Stimulated activated CD8-positive, alpha-beta memory T cell treated with anti-CD3 and anti-CD28 coated beads, Interleukin-4, amount 100 ng/mL, for 24 hours (primary cell): ENCODE measurements at regions not wholly inside any gene's neighbourhood (a gene's known extent, or its start where the extent isn't known, plus 50 kb on each side); places are given as distances from the start of the nearest gene placed in this dataset.

ENCODE experiments used
- DNase-seq: peaks from one replicate; pipeline ENCODE4 v3.0.0-alpha.2; 2020; ENCODE audit warnings: low read depth

DNA sequence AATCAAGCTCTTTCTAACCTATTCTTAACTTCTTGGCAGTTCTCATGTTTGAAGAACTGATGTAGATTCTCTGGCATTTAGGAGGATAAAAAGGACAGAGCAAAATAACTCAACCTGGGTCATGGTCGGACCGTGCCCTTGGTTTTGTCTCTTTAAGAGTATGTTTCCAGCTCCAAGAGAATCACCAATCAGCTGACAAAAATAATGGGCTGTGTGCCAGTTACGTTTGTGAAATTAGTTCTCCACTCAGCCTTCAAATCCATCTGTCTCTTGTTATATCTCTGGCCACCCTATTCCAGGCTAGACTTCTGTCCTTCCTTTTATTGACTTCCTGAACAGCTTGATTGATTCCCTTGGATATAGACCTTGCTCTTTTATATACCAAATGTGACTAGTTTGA, 225.7 kb downstream of the EPHA4 start:
- DNase-seq = no peak

DNA sequence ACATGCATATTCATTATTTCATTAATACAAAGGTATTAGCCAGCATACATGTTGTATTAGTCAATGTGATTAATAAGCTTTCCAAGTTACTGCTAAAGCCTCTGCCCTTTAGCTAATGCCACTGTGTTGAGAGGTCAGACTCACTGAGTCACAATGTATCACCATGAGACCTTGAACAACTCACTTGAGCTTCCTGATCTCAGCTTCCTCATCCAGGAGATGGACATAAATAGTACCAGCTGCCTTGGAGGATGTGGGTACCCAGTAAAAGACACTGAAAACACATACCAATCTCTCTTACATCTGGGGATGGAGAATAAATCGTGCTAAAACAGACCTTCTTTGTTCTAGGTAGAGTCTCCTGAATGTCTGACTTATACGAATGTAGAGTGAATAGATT, 224.6 kb downstream of the EPHA4 start:
- DNase-seq = no peak

DNA sequence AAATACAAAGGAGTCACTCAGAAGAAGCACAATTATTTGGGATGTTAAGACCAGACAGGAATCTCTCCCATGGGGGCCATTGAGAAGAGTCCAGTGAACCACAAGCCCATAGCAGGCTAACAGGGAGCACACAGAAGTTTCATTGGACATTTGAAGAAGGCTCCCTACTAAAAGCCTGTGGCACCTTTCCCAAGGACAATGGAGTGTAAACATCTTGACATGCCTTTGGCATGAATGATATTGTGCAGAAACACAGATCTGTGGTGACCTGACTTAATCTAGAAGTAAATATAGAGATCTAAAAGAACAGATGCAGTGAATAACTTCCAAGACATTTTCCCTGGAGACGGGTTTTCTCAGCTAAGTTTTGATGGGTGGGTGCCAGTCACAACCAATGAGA, 221.5 kb downstream of the EPHA4 start:
- no peak for DNase-seq

DNA sequence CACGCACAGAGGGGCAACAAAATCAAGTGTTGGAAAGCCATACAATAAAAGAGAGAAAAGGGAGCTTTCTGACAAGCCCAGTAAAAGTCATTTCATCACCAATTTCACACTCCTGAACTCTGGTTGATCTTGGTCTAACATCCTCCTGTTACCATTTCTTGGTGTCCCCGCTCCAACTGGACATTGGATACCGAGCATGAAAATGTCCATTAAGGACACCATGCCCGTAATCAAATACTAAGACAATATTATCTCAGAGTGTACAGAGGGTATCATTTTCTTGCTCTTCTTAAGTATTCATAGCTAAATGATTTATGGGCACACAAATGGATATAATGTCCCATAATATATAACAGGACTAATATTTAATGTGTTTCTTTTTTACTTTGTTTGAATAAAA, 218.9 kb downstream of the EPHA4 start:
- no peak for DNase-seq

DNA sequence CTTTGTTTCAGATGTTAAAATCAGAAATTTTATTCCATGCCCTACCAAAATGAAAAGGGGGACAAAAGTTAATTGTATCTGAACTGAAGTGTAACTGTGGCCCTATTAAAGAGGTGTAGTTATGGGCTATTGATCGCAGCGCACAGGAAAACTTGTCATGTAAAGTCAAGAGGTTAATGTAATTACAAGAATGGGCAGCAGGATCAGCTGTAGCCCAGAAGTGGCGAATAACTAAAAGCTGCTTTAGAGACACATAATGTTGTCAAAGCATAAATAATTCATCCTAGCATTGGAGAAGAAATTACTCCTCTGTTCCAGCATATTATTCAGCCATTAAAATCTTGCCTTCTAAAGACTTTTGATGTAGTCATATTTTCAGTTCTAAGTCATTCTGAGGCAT, 211.8 kb downstream of the EPHA4 start:
- no peak for DNase-seq

DNA sequence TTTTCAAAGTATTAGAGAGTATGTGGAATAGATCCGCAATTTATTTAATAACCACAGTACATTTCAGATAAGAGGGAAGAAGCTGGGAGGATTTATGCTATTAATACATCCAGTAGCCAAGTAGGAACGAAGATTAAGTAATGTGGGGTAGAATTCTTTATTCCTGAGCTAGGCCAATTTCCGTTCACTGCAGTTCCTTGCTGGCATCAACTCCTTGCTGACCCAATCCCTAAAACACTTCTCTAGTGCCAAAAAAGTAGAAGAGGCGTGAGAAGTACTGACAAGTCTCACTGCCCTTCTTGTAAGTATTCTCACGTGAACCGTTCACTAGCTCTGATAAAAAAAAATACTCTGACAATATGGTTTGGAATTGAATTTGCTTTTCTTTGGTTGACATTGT, 211.4 kb downstream of the EPHA4 start:
- DNase-seq = no peak

DNA sequence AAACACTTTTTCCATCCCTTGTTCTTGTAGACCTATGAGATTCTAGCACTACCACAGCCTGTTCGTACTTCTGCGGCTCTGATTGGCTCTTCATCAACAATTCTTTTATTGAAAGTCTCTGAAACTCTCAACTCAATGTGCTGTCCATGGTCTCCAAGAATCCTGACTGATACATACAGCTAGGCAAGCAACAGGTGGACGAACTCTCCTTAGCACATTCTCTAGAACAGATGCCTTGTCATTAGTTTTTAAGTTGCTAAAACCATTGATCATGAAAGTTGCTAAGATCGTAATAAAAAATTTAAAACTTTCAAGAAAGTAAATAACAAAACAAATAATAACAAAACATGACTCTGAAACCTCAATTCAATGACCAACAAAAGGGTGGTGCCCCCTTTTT, 210.5 kb downstream of the EPHA4 start:
- no peak for DNase-seq

DNA sequence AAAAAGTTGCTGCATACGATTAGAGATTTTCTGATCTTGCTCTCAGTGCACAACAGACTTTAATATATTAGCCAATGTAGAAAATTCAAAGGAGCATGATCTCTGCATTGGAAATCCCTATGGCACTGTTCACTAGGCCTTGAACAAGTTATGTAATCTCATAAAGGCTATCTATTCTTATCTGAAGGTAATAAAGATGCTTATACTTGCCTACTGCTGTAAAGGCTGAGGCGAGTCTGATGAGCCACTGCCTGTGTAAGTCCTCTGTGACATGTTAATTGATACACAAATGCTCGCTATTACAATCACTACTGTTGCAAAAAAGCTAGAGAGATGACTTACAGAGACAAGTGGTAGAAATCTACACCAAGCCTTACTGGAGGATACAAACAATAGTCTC, 207.4 kb downstream of the EPHA4 start:
- DNase-seq = no peak
